ENCODE measurements at regions not wholly inside any gene's neighbourhood (a gene's known extent, or its start where the extent isn't known, plus 50 kb on each side); places are given as distances from the start of the nearest gene placed in this dataset.

- TF ChIP-seq POLR2A (IDR thresholded peaks at IDR 0.05; ENCODE audit: low read depth, low read length), result no peak
- TF ChIP-seq POLR2AphosphoS5 (IDR thresholded peaks at IDR 0.05; ENCODE audit: low read depth, low read length), result no peak
- TF ChIP-seq TAF1 (IDR thresholded peaks at IDR 0.05; ENCODE audit: low read depth, low read length), result no peak
- TF ChIP-seq POU2F2 (IDR thresholded peaks at IDR 0.05; ENCODE audit: low read depth, low read length), result no peak
- no peak for TF ChIP-seq SPI1 (IDR thresholded peaks at IDR 0.05; ENCODE audit: low read depth, low read length)
- no peak for TF ChIP-seq PAX5 (IDR thresholded peaks at IDR 0.05; ENCODE audit: insufficient read depth, low read length, severe bottlenecking)
Observed at GRCh38 chr11:104692751-104693150, 205.5 kb downstream of the CASP12 start.

All from GM12891 (cell line).